Kidney epithelial cell (primary cell): ENCODE measurements at regions not wholly inside any gene's neighbourhood (a gene's known extent, or its start where the extent isn't known, plus 50 kb on each side); places are given as distances from the start of the nearest gene placed in this dataset.

ENCODE experiments used
- DNase-seq: peaks from one replicate; pipeline ENCODE4 v3.0.0-alpha.2; 2010; ENCODE audit warnings: low read depth
- H3K27me3 ChIP-seq: 2 replicates; pipeline ENCODE4 v1.6.0; 2011; ENCODE audit warnings: low read length; ENCODE audit not compliant: control insufficient read depth, insufficient read depth
- H3K36me3 ChIP-seq: 2 replicates; pipeline ENCODE4 v1.5.1; 2011; ENCODE audit warnings: low read length; ENCODE audit not compliant: control insufficient read depth, insufficient read depth
- H3K4me3 ChIP-seq: 2 replicates; pipeline ENCODE4 v1.5.1; 2011; ENCODE audit warnings: low read depth, mild to moderate bottlenecking, control low read depth, low read length
- TF ChIP-seq, protein P1 (sequence below): IDR thresholded peaks from 2 replicates; pipeline ENCODE4 v1.5.1; 2011; ENCODE audit warnings: mild to moderate bottlenecking, moderate library complexity, low read length, control low read depth, inconsistent platforms; ENCODE audit not compliant: insufficient read depth, poor library complexity, severe bottlenecking

DNA sequence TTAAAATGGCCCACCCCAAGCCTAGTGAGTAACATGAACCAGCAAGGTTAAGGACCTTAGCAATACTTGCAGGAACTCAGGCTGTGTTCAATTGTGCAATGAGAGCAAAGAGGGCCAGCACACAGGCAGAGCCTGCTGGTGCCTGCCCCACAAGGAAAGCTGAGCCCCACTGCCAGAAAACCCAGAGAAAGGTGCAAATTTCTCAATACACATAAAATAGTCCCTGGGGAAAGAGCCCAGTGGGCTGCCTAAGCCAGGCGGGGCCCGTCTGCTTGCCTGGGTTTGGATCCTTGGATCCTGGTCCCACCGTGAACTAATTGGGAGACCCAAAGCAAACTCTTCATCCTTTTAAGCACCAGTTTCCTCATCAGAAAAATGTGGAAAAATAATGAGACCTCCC lies 128.5 kb upstream of the CACNA1E start:
- Histone ChIP-seq H3K4me3 (no peak overlapping the region), H3K27me3 (no peaks in the 10 kb centered on the region), H3K36me3 (no peaks in the 10 kb centered on the region)
- no peak for DNase-seq
- TF ChIP-seq, protein P1, sequence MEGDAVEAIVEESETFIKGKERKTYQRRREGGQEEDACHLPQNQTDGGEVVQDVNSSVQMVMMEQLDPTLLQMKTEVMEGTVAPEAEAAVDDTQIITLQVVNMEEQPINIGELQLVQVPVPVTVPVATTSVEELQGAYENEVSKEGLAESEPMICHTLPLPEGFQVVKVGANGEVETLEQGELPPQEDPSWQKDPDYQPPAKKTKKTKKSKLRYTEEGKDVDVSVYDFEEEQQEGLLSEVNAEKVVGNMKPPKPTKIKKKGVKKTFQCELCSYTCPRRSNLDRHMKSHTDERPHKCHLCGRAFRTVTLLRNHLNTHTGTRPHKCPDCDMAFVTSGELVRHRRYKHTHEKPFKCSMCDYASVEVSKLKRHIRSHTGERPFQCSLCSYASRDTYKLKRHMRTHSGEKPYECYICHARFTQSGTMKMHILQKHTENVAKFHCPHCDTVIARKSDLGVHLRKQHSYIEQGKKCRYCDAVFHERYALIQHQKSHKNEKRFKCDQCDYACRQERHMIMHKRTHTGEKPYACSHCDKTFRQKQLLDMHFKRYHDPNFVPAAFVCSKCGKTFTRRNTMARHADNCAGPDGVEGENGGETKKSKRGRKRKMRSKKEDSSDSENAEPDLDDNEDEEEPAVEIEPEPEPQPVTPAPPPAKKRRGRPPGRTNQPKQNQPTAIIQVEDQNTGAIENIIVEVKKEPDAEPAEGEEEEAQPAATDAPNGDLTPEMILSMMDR, result no peak

DNA sequence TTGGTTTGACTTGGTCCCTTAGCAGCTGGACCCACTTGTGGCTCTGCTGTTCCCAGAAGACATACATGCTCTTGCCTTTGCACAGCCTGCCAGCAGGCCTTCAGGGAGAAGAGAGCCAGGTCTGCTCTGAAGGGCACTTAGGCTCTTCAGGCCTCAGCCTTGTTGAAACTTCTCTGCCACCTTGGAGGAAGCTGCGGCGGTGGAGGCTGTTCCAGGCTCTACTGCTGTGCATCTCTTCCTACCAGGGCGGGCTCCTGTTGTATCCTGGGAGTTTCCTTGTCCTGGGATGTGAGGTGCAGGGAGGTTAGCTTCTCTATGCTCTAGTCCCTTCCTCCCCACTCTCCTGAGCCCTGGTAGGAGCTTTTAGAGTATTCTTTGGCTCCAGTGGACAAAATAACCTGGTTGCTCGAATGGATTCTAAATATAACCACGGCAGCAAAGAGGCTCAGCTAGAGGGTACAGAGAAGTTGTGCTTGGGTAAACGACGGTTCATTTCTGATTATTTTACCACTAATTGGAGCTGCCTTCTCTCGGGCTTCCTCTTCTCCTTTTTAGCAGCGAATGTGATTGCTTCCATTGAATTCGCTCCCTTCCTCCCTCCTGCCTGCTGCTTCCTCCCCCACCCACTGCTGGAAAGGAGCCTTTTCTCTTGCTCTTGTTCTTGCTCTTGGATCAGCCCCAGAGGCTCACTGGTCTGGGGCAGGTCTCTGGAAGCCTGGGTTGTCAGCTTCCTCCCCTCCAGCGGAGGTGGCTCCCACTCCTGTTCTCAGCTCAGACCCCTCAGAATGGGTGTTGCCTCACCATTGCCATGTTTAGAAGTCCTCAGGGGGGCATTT lies 126.6 kb upstream of the CACNA1E start:
- TF ChIP-seq, protein P1, result no peak
- Histone ChIP-seq H3K4me3 (no peak overlapping the region), H3K36me3 (no peaks in the 10 kb centered on the region), H3K27me3 (no peaks in the 10 kb centered on the region)
- DNase-seq, result no peak

DNA sequence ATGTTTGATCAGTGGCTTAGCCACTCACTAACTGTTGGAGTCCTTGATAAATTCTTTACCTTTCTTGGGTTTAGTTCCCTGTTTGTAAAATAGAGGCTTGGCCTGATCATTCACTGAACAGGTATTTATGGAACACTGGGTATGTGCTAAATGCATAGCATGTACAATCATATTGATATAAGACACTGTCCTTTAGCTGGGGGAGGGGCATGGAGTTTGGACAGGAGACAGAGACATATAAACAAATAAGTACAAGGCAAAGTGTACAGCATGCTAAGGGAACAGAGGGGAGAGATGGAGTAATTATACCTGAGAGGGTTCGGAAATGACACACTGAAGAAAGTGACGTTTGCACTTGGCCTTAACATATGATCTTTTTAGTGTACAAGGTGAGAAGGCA lies 124.3 kb upstream of the CACNA1E start:
- Histone ChIP-seq H3K27me3 (no peaks in the 10 kb centered on the region), H3K36me3 (no peaks in the 10 kb centered on the region), H3K4me3 (no peak overlapping the region)
- DNase-seq, result no peak
- TF ChIP-seq, protein P1, result no peak

DNA sequence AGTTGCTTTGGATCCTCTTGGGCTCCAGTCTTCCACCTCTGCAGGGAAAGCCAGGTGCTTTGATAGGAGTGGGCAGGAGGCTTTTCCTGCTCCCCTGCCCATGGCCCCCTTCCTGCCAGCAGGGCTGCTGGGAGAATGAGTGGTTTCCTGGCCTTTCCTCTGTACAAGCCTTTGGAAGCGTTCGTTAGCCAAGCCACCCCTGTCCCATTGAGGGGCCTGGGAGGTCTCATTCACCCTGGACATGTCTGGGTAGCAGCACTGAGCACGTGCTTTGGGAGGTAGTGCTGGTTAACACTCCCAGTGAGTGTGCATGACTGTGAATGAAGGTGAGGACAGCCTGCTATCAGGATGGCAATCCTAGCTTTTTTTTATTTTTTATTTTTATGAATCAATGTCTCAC lies 118.5 kb upstream of the CACNA1E start:
- TF ChIP-seq, protein P1, result no peak

DNA sequence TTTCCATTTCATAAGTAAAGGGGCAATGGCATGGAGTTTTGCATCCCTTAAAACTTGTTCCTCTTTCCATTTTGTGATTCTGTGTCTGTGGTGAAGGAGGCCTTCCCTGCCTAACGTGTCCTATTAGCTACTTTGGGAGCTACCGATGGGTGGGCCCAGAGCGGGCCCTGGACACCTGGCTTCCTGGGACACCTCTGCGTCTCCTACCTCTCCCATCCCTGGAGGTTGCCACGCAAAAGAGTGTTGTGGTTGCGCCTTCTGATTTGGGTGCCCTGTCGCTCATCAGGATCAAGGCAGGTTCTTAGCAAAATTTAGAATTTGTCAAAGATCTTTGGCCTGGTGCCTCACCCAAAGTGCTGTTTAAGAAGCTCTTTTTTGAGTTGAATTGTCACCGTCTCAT lies 116.4 kb upstream of the CACNA1E start:
- no peaks in the 10 kb centered on the region for H3K36me3 ChIP-seq
- no peaks in the 10 kb centered on the region for H3K27me3 ChIP-seq
- TF ChIP-seq, protein P1, result no peak
- H3K4me3 ChIP-seq, result no peak overlapping the region
- no peak for DNase-seq

More for the DNA sequence above, 118.5 kb upstream of the CACNA1E start:
- Histone ChIP-seq H3K36me3 (no peaks in the 10 kb centered on the region), H3K4me3 (no peak overlapping the region), H3K27me3 (no peaks in the 10 kb centered on the region)
- DNase-seq, result no peak

DNA sequence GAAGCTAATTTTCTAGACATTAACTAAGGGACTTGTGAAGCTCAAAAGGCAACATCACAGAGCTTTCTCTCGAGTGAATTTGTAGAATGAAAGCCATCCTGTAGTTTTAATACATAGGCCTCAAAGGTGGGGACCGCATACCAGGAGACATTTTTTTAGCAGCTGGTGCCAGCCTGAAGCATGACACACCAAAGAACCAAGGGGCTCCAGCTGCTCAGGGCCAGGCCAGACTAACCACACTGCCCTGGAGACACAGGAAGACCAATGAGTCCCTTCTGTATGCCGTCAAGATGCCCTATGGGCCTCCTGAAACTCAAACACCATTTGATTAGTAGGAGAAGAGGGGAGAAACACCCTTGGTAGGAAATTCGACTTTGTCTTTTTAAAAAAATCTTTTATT lies 113.9 kb upstream of the CACNA1E start:
- no peak for DNase-seq
- TF ChIP-seq, protein P1, result no peak
- no peaks in the 10 kb centered on the region for H3K27me3 ChIP-seq
- no peaks in the 10 kb centered on the region for H3K36me3 ChIP-seq
- H3K4me3 ChIP-seq, result no peak overlapping the region
